AG09309 (cell line): ENCODE measurements at regions not wholly inside any gene's neighbourhood (a gene's known extent, or its start where the extent isn't known, plus 50 kb on each side); places are given as distances from the start of the nearest gene placed in this dataset.

Experiments used
- DNase-seq: peaks from one replicate; pipeline ENCODE4 v3.0.0-alpha.2; 2010; ENCODE audit warnings: low read depth
- H3K4me3 ChIP-seq: 2 replicates; pipeline ENCODE4 v1.5.1; 2011; ENCODE audit warnings: mild to moderate bottlenecking, low read depth, low read length, moderate library complexity; ENCODE audit not compliant: control insufficient read depth
- CTCF ChIP-seq: IDR thresholded peaks from 2 replicates; pipeline ENCODE4 v1.5.1; 2011; ENCODE audit warnings: mild to moderate bottlenecking, low read depth, low read length, inconsistent platforms; ENCODE audit not compliant: insufficient read depth, control insufficient read depth; ENCODE audit errors: missing control alignments

- no peak overlapping the region for H3K4me3 ChIP-seq
- TF ChIP-seq CTCF, result no peak
- DNase-seq, result no peak
These were observed 334.5 kb downstream of the SMAD2 start for GRCh38 chr18:47595831-47596501.

- no peak for DNase-seq
- TF ChIP-seq CTCF, result no peak
- no peak overlapping the region for H3K4me3 ChIP-seq
These were observed 335.8 kb downstream of the SMAD2 start for GRCh38 chr18:47594621-47595086.

- TF ChIP-seq CTCF, result no peak
- H3K4me3 ChIP-seq, result no peak overlapping the region
- DNase-seq, result no peak
These were observed 336.6 kb downstream of the SMAD2 start for GRCh38 chr18:47593744-47594472.

DNA sequence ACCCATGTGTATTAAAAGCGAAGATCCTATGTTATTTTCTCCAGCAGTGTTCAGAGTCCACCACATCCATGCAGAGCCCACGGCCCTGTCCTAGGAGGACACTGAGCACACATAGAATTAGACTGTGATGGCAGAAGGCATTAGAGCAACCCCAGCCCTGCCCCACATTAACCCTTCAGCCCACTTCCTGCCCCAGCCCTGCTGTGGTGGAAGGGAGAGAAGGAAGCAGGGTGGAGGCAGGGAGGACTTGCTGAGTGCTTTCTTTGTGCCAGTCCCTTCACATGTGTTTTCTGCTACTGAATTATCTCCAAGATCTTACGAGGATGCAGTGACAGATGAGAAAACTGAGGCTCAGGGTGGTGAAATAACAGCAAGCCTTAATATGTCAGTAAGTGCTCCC, 339.0 kb downstream of the SMAD2 start:
- DNase-seq, result no peak
- no peak for TF ChIP-seq CTCF
- no peak overlapping the region for H3K4me3 ChIP-seq

- DNase-seq, result no peak
- TF ChIP-seq CTCF, result no peak
- H3K4me3 ChIP-seq, result no peak overlapping the region
These were observed 336.1 kb upstream of the SKOR2 start for GRCh38 chr18:47587587-47587986.

GRCh38 chr18:47586418-47587070, 335.1 kb upstream of the SKOR2 start:
- DNase-seq, result no peak
- TF ChIP-seq CTCF, result no peak
- H3K4me3 ChIP-seq, result no peak overlapping the region
